SK-N-SH treated with all-trans-retinoic acid at 6 μM for 48 hours (cell line): ENCODE measurements at regions not wholly inside any gene's neighbourhood (a gene's known extent, or its start where the extent isn't known, plus 50 kb on each side); places are given as distances from the start of the nearest gene placed in this dataset.

ENCODE experiments used
- ATAC-seq: fragments of 200-7000 bp; cut with Tn5 transposase; 3 replicates; pipeline ENCODE4 v1.9.1; 2020; ENCODE audit warnings: mild to moderate bottlenecking, moderate library complexity
- ARNTL ChIP-seq: fragments of 450-650 bp; formaldehyde crosslinking; IDR thresholded peaks from 2 replicates; pipeline ENCODE4 v1.5.0; 2020; ENCODE audit warnings: low read depth, mild to moderate bottlenecking, moderate library complexity, borderline replicate concordance
- BACH2 ChIP-seq: fragments of 250-450 bp; sonication (Bioruptor Pico); IDR thresholded peaks from 2 replicates; pipeline ENCODE4 v1.9.0; 2021; ENCODE audit warnings: mild to moderate bottlenecking, borderline replicate concordance
- ESRRG ChIP-seq: fragments of 250-450 bp; sonication (Bioruptor Pico); IDR thresholded peaks from 2 replicates; pipeline ENCODE4 v1.6.1; 2021; ENCODE audit warnings: mild to moderate bottlenecking
- GLIS3 ChIP-seq: fragments of 250-450 bp; sonication (Bioruptor Pico); IDR thresholded peaks from 2 replicates; pipeline ENCODE4 v1.5.0; 2020; ENCODE audit warnings: mild to moderate bottlenecking, moderate library complexity
- ISL1 ChIP-seq: fragments of 250-450 bp; sonication (Bioruptor Pico); IDR thresholded peaks from 2 replicates; pipeline ENCODE4 v2.1.2; 2022; ENCODE audit warnings: mild to moderate bottlenecking, moderate library complexity
- OSR1 ChIP-seq: fragments of 250-450 bp; sonication (Bioruptor Pico); IDR thresholded peaks from 2 replicates; pipeline ENCODE4 v1.8.0; 2022; ENCODE audit warnings: moderate library complexity, mild to moderate bottlenecking, inconsistent platforms
- PATZ1 ChIP-seq: fragments of 250-450 bp; sonication (Bioruptor Pico); IDR thresholded peaks from 2 replicates; pipeline ENCODE4 v1.8.0; 2020; ENCODE audit warnings: mild to moderate bottlenecking, moderate library complexity, borderline replicate concordance
- PPARA ChIP-seq: fragments of 250-450 bp; sonication (Bioruptor Pico); IDR thresholded peaks from 2 replicates; pipeline ENCODE4 v1.5.0; 2020; ENCODE audit warnings: mild to moderate bottlenecking, borderline replicate concordance
- RARB ChIP-seq: fragments of 250-450 bp; sonication (Bioruptor Pico); IDR thresholded peaks from 2 replicates; pipeline ENCODE4 v1.8.0; 2021; ENCODE audit warnings: mild to moderate bottlenecking, moderate library complexity
- SNAI2 ChIP-seq: fragments of 250-450 bp; sonication (Bioruptor Pico); IDR thresholded peaks from 2 replicates; pipeline ENCODE4 v1.5.0; 2020; ENCODE audit warnings: mild to moderate bottlenecking, moderate library complexity
- TCF4 ChIP-seq: fragments of 250-450 bp; sonication (Bioruptor Pico); IDR thresholded peaks from 2 replicates; pipeline ENCODE4 v1.8.0; 2021; ENCODE audit warnings: mild to moderate bottlenecking, moderate library complexity, borderline replicate concordance
- TOX ChIP-seq: fragments of 250-450 bp; sonication (Bioruptor Pico); IDR thresholded peaks from 2 replicates; pipeline ENCODE4 v1.8.0; 2021; ENCODE audit warnings: mild to moderate bottlenecking, moderate library complexity, borderline replicate concordance
- ZC3H10 ChIP-seq: fragments of 250-450 bp; sonication (Bioruptor Pico); IDR thresholded peaks from 2 replicates; pipeline ENCODE4 v1.5.1; 2021; ENCODE audit warnings: mild to moderate bottlenecking, moderate library complexity
- ZFP3 ChIP-seq: fragments of 250-450 bp; sonication (Bioruptor Pico); IDR thresholded peaks from 2 replicates; pipeline ENCODE4 v1.5.0; 2020; ENCODE audit warnings: mild to moderate bottlenecking, moderate library complexity
- ZFP30 ChIP-seq: fragments of 450-650 bp; formaldehyde crosslinking; IDR thresholded peaks from 2 replicates; pipeline ENCODE4 v1.5.0; 2022; ENCODE audit warnings: mild to moderate bottlenecking, moderate library complexity
- ZNF565 ChIP-seq: fragments of 450-650 bp; formaldehyde crosslinking; conservative IDR thresholded peaks from 2 replicates; pipeline ENCODE4 v1.5.0; 2020; ENCODE audit warnings: low read depth, mild to moderate bottlenecking, moderate library complexity
- ZNF8 ChIP-seq: fragments of 450-650 bp; formaldehyde crosslinking; IDR thresholded peaks from 2 replicates; pipeline ENCODE4 v1.5.0; 2020; ENCODE audit warnings: mild to moderate bottlenecking, moderate library complexity
- TF ChIP-seq, protein P1 (sequence below): fragments of 250-450 bp; sonication (Bioruptor Pico); IDR thresholded peaks from 2 replicates; pipeline ENCODE4 v1.5.1; 2020; ENCODE audit warnings: low read depth, mild to moderate bottlenecking, moderate library complexity
- TF ChIP-seq, protein P2 (sequence below): fragments of 250-450 bp; sonication (Bioruptor Pico); IDR thresholded peaks from 2 replicates; pipeline ENCODE4 v1.5.1; 2021; ENCODE audit warnings: mild to moderate bottlenecking, moderate library complexity

- TF ChIP-seq ZFP3 (CRISPR knock-in tag) (no peak), ARNTL (CRISPR knock-in tag) (no peak), TOX (CRISPR knock-in tag) (no peak), ZFP30 (CRISPR knock-in tag) (no peak), RARB (CRISPR knock-in tag) (no peak), ISL1 (CRISPR knock-in tag) (no peak), OSR1 (no peak), ZC3H10 (CRISPR knock-in tag) (no peak), SNAI2 (CRISPR knock-in tag) (no peak), BACH2 (CRISPR knock-in tag) (no peak), ZNF565 (CRISPR knock-in tag) (no peak), ZNF8 (CRISPR knock-in tag) (no peak), TCF4 (CRISPR knock-in tag) (no peak)
- TF ChIP-seq, protein P1, sequence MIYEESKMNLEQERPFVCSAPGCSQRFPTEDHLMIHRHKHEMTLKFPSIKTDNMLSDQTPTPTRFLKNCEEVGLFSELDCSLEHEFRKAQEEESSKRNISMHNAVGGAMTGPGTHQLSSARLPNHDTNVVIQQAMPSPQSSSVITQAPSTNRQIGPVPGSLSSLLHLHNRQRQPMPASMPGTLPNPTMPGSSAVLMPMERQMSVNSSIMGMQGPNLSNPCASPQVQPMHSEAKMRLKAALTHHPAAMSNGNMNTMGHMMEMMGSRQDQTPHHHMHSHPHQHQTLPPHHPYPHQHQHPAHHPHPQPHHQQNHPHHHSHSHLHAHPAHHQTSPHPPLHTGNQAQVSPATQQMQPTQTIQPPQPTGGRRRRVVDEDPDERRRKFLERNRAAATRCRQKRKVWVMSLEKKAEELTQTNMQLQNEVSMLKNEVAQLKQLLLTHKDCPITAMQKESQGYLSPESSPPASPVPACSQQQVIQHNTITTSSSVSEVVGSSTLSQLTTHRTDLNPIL (CRISPR knock-in tag): no peak
- TF ChIP-seq, protein P2, sequence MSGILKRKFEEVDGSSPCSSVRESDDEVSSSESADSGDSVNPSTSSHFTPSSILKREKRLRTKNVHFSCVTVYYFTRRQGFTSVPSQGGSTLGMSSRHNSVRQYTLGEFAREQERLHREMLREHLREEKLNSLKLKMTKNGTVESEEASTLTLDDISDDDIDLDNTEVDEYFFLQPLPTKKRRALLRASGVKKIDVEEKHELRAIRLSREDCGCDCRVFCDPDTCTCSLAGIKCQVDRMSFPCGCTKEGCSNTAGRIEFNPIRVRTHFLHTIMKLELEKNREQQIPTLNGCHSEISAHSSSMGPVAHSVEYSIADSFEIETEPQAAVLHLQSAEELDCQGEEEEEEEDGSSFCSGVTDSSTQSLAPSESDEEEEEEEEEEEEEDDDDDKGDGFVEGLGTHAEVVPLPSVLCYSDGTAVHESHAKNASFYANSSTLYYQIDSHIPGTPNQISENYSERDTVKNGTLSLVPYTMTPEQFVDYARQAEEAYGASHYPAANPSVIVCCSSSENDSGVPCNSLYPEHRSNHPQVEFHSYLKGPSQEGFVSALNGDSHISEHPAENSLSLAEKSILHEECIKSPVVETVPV: no peak
- no peak for ATAC-seq
These were observed 92.8 kb upstream of the PRSS16 start for GRCh38 chr6:27154696-27155095.

DNA sequence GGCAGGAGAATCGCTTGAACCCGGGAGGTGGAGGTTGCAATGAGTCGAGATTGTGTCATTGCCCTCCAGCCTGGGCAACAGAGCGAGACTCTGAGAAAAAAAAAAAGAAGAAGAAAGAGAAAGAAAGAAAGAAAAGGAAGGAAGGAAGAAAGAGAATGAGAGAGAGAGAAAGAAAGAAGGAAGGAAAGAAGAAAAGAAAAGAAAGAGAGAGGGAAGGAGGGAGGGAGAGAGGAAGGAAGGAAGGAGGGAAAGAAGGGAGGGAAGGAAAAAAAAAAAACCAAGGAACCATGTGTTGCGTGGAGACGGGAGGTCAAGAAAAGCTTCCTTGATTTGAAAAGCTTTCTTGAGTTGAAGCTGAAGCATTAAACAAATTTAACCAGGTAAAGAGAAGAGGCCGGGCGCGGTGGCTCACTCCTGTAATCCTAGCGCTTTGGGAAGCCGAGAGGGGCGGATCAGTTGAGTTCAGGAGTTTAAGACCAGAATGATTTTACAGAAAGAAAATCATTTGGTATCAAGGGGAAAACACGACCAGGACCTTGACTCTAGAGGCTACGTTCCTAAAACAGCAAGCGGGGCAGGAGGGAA, 90.5 kb upstream of the PRSS16 start:
- no peak; the same call in 2 of the 3 replicates for ATAC-seq
- TF ChIP-seq SNAI2 (CRISPR knock-in tag) (no peak), PATZ1 (CRISPR knock-in tag) (no peak), TCF4 (CRISPR knock-in tag) (no peak), PPARA (CRISPR knock-in tag) (no peak), BACH2 (CRISPR knock-in tag) (no peak), RARB (CRISPR knock-in tag) (no peak)
- TF ChIP-seq, protein P2: no peak

- no peak for TF ChIP-seq PATZ1 (CRISPR knock-in tag)
- TF ChIP-seq ZNF565 (CRISPR knock-in tag): no peak
- no peak for TF ChIP-seq ESRRG (CRISPR knock-in tag)
- no peak for TF ChIP-seq PPARA (CRISPR knock-in tag)
- no peak for TF ChIP-seq ZFP3 (CRISPR knock-in tag)
- TF ChIP-seq GLIS3 (CRISPR knock-in tag): no peak
- TF ChIP-seq ZNF8 (CRISPR knock-in tag): no peak; the same call in 1 of the 2 replicates
- TF ChIP-seq OSR1: no peak
- TF ChIP-seq BACH2 (CRISPR knock-in tag): no peak
These were observed 89.8 kb upstream of the PRSS16 start for GRCh38 chr6:27157459-27158315.

More at GRCh38 chr6:27157459-27158315, 89.8 kb upstream of the PRSS16 start:
- peak; percentile 85 for ATAC-seq
